ENCODE measurements at regions not wholly inside any gene's neighbourhood (a gene's known extent, or its start where the extent isn't known, plus 50 kb on each side); places are given as distances from the start of the nearest gene placed in this dataset.

GRCh38 chr10:56279270-56279669 is 81.8 kb downstream of the ZWINT start:
- no peak for TF ChIP-seq TAF1 (IDR thresholded peaks at IDR 0.05; ENCODE audit: borderline replicate concordance, insufficient read depth, low read length)
- TF ChIP-seq POLR2AphosphoS5 (IDR thresholded peaks at IDR 0.05; ENCODE audit: low read depth, low read length), result no peak
- no peak for TF ChIP-seq REST (IDR thresholded peaks at IDR 0.05; ENCODE audit: insufficient read depth in 1 of 2, low read depth in 2 of 2, low read length in 2 of 2)
